Central memory CD4-positive, alpha-beta T cell (primary cell): ENCODE measurements at regions not wholly inside any gene's neighbourhood (a gene's known extent, or its start where the extent isn't known, plus 50 kb on each side); places are given as distances from the start of the nearest gene placed in this dataset.
"Not testable (repeated sequence)": the region's sequence is repeated elsewhere in the genome, so short reads cannot be mapped to it uniquely, and the experiment has no call there.

Source experiments
- DNase-seq: peaks from one replicate; pipeline ENCODE4 v3.0.0; 2022

DNA sequence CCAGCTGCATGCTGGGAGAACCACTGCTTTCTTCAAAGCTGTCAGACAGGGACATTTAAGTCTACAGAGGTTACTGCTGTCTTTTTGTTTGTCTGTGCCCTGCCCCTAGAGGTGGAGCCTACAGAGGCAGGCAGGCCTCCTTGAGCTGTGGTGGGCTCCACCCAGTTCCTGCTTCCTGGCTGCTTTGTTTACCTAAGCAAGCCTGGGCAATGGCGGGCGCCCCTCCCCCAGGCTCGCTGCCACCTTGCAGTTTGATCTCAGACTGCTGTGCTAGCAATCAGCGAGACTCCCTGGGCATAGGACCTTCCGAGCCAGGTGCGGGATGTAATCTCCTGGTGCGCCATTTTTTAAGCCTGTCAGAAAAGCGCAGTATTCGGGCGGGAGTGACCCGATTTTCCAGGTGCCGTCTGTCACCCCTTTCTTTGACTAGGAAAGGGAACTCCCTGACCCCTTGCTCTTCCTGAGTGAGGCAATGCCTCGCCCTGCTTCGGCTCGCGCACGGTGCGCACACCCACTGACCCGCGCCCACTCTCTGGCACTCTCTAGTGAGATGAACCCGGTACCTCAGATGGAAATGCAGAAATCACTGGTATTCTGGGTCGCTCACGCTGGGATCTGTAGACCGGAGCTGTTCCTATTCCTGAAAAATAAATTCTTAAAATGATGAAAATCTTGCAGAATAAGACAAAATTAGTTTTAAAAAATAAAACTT lies 1022.9 kb downstream of the RAPGEF2 start:
- DNase-seq, result not testable (repeated sequence)

DNA sequence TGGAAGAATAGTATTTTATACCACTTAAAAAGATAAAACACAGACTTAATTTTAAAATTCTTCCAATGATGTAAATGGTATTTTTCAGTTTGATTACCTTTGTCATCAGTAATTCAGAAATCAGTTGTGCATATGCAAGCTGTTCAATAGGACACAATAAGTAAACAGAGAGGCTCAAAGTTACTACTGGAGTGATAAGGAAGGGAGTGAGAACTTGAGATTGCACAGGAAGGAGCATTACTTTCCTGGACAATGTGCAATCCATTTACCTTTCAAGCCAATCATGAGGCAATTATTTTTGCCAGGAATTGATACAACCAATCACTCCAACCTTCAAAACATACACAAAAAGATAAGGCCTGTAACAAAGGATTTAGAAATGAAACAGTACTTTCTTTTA lies 1024.3 kb downstream of the RAPGEF2 start:
- DNase-seq, result no peak

DNA sequence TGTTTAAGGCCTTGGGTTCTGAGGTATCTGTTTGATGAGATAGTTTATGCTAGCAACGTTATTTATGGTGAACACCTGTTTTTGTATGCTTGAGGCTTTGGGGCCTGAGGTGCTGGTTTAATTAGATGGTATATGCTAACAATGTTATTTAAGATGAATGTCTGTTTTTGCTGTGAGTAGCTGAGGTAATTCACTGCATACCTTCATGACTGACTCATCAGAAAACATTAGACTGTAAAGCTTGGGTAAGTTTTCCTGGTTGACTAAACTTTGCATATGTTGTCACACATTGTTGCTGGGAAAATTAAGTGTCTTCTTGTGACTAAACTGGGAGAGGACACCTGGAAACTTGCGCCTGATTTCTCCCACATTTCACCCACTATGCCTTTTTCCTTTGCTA lies 1026.6 kb downstream of the RAPGEF2 start:
- DNase-seq, result no peak

DNA sequence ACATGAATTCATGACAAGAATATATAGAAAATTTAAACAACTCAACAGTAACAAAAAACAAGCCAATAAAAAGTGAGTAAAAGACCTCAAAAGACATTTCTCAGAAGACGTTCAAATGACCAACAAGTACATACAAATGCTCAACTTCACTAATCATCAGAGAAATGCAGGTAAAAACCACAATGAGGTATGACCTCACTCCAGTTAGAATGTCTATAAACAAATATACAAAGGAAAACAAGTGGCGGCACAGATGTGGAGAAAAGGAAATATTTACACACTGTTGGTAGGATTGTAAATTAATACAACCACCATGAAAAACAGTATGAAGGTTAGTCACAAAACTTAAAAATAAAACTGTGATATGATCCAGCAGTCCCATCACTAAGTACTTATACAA lies 1033.1 kb downstream of the RAPGEF2 start:
- DNase-seq, result no peak

DNA sequence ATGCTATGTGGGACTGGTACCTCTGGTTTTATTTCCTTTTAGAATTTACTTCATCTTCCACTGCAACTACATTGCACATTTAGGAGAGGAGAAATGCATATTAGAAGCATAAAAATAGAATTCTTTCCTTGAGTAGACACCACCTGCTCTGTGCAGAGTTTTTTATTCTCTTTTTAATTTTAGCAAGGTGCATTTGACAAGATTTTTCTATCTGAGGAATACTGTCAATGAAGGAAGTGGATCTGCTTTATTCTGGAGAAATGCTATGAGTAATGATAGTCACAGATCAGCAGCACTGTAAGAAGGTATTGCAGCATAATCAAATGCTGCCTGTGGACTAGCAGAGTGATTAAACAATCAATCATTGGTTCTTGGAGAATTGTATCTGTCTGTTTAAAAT lies 1038.3 kb downstream of the RAPGEF2 start:
- no peak for DNase-seq

DNA sequence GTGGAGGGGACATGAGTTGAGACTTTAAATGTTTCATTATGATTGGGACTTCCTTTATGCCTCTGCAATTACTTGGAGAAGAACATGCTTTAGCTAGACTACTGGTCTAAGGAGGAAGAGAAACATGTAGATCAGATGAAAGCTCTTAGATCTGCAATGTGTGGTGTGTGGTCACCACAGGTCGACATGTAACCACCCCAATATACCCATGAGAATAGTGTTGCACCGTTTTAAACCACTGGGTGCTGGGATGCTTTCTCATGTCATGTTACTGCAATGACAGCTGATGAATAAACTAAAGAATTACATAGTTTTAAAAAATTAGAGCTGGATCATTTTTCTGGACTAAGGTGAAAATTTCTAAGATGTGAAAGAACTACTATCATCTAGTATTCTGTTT lies 1039.7 kb downstream of the RAPGEF2 start:
- DNase-seq, result no peak

DNA sequence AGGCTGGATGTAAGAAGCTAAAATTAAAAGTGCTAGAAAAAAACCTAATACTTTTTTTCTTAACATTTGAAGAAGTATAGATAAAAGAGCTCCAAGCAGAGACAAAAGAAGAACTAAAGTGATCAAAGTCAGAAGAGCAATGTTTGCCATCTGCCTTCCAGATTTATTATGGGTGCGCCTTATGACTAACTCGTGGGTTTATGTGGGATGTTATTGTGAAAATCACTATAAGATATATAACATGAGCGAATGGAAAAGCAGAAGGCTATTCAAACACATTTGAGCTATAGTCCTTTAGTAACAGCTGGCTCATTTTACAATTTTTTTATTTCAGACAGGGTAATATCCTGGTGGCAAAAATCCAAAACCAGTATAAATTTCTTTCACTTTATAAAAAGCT lies 1040.7 kb downstream of the RAPGEF2 start:
- no peak for DNase-seq

DNA sequence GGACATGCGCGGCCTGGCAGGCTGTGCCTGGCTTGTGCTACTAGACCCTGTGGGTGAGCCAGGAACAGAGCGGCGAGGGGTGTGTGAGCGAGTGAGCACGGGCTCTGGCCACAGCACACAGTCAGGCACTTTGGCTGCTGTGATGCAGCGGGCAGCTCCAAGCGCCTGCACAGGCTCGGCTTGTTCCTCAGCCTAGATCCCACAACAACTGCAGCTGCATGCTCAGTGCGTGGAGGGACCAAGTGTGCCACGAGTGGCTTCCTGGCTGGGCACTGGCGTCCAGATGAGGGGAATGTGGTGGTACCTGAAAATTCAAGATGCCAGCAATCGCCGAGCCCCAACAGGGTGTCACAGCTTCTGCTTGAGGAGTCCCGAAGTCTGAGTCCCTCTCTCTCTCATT lies 1056.6 kb downstream of the RAPGEF2 start:
- DNase-seq, result no peak

DNA sequence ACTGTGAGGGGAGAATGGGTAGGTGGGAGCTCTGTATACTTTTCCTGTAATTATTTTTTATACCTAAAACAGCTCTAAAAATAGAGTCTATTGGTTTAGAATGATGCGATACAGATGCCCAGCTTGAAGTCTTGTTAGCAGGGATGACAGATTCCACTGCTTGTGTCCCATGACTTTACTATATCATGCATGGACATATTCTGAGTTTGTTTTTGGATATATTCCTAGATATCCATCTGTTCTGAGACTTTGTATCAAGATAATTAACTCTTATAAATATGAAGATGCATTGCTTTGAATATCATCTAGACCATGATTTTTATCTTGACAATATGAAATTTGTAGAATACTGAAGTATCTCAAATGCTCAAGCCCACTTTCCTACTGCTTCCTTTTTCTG lies 1058.1 kb downstream of the RAPGEF2 start:
- DNase-seq, result no peak

DNA sequence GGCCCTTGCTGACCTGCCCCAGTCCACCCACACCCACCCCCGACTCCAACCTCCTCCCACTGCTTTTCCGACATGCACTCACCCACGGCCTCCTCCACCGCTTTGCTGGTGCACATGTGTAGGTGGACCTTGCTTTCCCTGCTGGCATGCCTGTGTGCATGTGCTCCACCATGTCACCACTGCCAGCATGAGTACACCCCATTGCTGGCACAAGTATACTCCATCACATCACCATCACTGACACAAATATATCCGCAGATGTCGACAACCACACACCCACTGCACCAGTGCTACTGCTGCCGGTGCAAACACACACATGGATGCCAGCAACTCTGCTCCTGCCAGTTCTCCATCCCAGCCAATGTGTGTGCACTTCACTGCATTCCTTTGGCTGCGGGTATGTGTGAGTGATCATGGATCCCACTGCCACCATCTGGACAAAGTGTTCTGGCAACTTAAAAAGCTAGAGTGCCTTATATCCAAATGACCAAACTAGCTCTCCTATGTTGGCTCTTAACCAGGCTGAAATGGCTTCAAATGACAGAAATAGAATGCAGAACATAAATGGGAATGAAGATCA lies 1072.3 kb downstream of the RAPGEF2 start:
- no peak for DNase-seq

DNA sequence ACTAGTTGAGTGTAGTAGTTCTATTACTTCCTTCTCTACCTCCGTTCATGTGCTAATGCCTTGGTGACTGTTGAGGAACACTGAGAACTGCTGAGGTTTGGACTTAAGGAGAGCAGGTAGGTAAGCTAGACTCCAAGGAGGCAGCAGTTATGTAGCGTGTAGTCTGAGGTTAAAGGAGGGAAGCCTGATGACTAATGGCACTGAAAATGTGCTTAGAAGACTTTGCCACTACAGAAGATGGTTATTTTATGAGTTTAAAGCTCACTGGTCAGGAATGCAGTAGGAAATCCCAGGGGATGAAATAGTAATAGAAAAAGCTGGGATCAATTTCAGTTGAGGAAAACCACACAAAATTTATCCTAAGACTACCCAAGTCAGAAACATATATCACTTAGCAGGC lies 1077.3 kb downstream of the RAPGEF2 start:
- DNase-seq, result no peak

DNA sequence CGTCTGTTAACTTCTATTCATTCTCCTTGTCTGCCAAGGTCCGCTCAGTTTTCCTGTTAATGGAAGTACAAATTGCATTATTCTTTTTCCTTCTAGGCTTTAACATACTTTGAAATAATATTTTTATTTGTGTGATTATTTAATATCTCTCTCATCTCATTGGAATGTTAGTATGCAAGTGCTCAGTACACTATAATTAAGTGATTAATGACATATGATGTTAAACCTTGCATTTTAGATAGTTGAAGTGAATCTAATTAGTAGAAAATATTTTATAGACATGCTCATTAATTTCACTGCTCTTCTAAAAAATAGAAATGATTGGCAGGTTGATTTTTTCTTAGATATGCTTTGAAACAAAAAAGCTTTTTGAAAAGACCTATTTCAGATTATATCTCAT lies 1079.8 kb downstream of the RAPGEF2 start:
- DNase-seq, result no peak

DNA sequence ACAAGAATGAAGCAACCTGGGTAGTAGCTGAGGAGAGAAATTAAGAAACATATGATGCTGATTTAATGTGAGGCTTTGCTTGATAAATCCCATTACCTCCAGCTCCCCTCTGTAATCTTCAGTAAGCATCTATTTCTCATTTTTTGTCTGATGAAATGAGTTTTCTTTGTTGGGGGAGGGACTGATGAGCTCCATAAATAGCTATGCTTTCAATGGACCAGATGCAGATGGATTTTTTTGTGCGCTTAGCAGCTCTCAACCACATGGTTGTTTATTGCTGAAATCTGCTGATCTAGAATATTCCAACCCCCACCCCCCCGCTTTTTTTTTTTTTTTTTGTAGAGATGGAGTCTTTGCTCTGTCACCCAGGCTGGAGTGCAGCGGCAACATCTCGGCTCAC lies 1082.0 kb downstream of the RAPGEF2 start:
- no peak for DNase-seq

DNA sequence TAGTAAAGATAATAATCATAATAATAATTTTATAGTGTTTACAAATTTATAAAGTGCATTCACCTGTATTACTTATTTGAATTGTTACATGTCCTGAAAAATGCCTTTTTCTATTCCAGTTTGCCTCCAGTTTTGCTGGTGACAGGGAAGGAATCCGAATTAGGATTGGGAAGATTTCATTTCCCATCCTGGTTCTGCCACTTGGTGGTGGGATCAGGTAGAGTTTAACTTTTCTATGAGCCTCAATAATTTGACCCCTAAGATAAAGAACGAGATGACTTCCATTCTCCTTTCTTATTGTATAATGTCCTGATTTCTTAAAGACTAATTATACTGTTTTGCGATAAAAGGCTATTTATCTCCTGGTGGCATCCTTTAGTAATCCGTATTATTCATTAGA lies 1090.9 kb downstream of the RAPGEF2 start:
- no peak for DNase-seq

DNA sequence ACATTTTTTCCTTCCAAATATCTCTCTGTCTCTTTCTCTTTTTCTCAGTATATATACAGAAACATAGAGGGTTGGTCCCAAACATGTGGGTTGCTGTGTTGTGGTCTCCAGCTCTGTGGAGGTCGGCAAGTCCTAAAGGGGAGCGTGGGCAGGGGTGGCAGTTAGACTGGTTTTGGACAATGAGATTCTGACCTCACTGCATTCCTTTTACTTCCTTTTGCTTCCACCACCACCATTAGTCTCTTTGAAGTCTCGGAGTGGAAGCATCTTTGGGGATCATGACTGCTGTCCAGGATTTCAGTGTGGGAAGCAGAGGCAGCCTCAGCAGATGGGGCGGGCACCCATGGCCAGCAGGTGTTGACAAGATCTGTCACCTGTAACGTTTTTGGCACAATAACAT lies 1091.8 kb downstream of the RAPGEF2 start:
- DNase-seq, result no peak

DNA sequence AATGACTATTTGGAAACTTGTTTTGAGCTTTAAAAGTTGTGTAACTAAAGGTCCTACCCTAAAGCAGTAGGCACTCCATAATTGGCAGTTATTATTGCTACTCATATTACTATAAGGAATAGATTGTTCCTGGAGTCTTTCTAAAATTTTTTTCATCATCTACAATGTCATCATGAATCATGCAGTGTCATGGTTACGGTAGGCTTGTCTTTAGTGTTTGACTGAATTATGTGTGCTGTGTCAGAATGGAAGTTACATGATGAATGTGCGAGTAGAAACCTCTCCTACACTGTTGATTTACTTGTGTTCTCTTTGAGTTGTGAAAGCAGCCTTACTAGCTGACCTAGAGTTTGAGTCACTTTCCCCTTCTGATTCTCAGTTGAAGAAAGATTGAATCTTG lies 1099.9 kb downstream of the RAPGEF2 start:
- no peak for DNase-seq

DNA sequence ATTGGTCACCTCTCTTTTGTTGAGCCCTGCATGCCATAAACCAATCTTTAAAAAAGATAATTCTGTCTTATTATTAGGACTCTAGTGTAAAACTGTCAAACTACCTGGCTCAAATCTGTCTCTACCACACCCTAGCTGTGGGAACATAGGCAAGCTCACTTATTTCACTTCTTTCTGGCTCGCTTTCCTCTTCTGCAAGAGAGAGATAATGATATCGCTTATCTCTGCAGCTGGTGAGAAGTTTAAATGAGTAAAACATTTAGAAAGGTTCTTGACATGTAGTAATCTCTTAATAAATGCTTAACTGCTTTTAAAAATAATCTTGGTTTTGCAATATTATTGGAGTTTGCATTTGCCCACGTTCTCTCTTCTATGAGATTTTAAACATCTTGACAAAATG lies 1109.2 kb downstream of the RAPGEF2 start:
- DNase-seq, result no peak

DNA sequence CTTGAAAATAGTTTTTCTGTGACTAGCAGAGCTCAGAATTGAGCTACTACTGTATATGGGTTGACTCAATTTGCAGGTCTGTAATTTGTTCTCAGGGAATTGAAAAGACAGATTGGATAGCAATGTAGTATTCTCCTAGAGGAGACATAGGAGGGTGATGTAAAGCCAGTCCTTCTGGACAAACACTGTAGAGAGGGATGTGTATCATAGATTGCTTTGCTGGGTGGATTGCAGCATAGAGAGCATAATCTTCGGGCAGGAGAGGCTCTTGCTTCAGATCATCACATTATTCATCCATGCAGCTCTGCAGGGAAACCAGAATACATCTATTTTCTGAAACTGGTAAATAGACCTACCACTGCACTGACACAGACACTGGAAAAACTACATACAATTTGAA lies 1110.5 kb downstream of the RAPGEF2 start:
- DNase-seq, result no peak

DNA sequence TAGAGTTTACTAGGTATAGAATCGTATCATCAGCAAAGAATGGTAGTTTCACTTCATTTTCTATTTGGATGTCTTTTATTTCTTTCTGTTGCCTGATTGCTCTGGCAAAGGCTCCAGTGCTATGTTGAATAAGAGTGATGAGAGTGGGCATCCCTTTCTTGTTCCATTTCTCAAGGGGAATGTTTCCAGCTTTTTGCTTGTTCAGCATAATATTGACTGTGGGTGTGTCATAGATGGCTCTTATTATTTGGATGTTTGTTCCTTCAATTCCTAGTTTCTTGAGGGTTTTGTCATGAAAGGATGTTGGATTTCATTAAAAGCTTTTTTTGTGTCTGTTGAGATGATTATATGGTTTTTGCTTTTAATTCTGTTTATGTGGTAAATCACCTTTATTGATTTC lies 1114.5 kb downstream of the RAPGEF2 start:
- no peak for DNase-seq

DNA sequence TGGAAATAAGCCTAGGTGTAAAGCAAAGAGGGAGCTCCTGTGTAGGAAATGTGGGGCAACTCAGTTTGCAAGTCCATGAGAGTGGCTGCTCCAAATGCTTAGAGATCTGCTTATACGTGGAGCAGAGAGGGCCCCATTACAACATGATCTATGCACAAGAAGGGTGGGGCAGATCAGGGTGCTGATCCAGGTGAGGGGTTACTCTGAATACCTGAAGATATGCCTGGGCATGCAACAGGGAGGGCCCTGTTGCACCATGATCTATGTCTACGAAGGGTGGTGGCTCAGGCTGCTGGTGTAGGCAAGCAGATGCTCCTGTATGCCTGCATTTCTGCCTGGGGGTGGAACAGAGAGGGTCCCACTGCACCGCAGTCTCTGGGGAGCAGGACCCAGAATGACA lies 1121.2 kb downstream of the RAPGEF2 start:
- DNase-seq, result no peak

DNA sequence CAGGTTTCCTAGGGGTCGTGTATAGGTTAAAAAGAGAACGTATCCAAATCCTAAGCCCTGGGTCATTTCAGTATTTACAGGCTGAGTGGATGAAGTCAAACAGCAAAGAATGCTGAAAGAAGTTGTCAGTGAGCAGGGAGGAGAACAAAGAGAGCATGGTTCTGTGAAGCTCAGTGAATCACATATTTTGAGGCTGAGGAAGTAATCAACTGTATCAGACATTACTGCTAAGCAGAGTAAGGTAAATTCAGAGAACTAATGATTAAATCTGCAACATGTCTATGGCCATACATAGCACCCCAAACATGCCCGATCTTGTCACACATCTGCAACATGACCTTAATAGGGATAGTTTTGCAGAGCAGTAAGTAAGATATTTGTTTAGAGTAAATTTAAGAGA lies 1130.3 kb downstream of the RAPGEF2 start:
- no peak for DNase-seq

DNA sequence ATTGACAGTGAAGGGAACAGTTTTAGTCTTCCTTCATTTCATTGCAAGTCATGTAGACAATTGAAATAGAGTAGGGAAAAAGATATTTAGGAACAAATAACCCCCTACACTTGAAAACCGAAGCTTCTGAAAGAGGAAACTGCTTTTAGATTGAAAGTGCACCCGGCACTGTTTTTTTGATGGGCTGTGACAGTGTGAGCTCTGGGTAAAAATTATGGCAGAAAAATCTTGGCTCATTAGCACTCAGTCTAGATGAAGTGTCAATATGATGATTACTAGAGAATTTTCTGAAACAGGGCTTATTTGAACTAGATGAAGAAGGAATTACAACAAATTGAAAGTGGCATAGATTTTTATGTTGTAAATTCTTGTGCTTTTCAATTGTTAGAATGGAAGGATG lies 1132.4 kb downstream of the RAPGEF2 start:
- no peak for DNase-seq

DNA sequence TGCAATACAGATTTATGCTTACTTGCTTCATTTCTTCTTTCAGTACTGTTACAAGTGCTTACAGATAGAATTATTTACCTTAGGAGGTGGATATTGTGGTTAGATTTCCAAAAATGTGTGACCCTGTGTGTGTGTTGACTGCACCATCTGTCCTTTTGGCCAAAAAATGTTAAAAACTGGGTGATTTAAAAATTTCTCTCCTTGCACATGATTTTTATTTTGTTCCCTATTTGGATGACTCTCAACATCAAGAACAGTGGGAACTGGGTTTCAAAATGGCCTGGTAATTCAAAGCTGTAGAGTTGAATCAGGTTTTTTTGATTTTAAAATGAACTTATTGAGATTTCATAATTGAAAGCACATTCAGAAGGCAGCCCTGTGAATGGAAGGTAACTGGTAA lies 1132.9 kb downstream of the RAPGEF2 start:
- no peak for DNase-seq

DNA sequence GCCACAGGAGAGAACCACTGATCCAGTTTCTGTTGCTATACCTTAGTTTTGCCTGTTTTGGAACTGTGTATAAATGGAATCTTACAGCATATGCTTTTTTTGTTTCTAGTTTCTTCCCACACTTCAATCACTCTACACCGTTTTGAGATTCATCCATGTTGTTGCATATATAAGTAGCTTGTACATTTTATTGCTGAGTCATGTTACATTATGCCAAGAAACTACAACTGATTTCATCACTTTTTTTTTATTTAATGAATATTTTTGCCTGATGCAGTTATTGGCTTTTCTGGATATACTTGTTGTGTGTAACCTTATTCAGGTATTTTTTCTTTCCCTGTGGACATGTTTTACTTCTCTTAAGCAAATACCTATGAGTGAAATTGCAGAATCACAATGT lies 1135.9 kb downstream of the RAPGEF2 start:
- DNase-seq, result no peak

DNA sequence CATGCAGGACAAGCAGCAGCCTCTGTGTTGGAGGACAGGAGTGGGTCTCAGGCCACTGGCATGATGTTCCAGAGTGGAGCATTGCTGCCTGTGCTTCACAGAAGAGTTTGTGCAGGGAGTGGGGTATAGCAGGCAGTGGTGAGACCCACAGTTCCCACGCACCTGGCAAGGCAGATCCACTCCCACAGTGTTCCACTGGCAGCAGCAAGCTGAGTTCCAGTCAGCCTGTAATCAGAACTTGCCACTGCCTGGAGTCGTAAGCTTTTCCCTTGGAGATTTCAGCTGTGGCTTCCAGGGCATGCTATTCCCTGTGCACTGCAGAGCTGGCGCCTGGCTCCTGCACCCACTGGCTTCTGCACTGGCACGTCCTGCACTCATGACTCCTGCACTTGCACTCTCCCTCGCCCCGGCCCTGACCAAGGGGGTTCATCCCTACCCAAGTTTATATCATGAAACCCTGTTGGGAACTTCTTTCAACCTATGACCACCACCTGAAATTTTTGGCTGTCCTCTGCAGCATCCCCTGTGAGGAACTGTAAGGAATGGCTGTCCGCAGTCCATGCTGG lies 1144.3 kb downstream of the RAPGEF2 start:
- DNase-seq, result no peak
